Skeletal muscle satellite cell (primary cell): ENCODE measurements at regions not wholly inside any gene's neighbourhood (a gene's known extent, or its start where the extent isn't known, plus 50 kb on each side); places are given as distances from the start of the nearest gene placed in this dataset.

ENCODE experiments used
- H3K27me3 ChIP-seq: 2 replicates; pipeline ENCODE4 v1.7.0; 2013; ENCODE audit warnings: low read length; ENCODE audit not compliant: control insufficient read depth, insufficient read depth
- H3K36me3 ChIP-seq: 2 replicates; pipeline ENCODE4 v1.7.0; 2013; ENCODE audit warnings: mild to moderate bottlenecking, control low read depth, low read length; ENCODE audit not compliant: insufficient read depth
- H3K4me1 ChIP-seq: 2 replicates; pipeline ENCODE4 v1.7.0; 2013; ENCODE audit warnings: low read length; ENCODE audit not compliant: control insufficient read depth, insufficient read depth
- H3K4me2 ChIP-seq: 2 replicates; pipeline ENCODE4 v1.7.0; 2013; ENCODE audit warnings: mild to moderate bottlenecking, low read length
- H3K4me3 ChIP-seq: 2 replicates; pipeline ENCODE4 v1.7.0; 2013; ENCODE audit warnings: low read length
- H3K9ac ChIP-seq: 2 replicates; pipeline ENCODE4 v1.7.0; 2013; ENCODE audit warnings: mild to moderate bottlenecking, low read depth, low read length, moderate library complexity
- H3K9me3 ChIP-seq: replicated peaks from 2 replicates; pipeline ENCODE4 v1.7.0; 2013; ENCODE audit warnings: mild to moderate bottlenecking, control low read depth, low read length

DNA sequence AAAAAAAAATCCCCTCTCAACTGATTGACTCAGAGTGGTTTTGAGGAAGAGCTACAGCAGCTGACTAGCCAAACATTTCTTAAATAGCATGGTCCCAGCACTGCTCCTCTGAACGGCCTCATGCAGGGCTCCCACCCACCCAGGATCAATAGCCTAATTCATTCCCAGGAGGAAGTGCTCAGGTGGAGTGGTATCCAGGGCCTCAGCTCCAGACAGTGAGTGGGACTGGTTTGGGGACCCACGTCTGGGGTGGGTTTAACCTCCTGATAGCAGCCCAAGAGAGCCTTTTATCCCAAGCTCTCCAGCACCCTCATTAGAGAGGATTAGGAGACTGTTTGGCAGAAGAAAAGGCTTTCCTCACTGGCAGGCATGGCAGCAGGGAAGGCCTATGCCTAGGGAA is 68.5 kb upstream of the CDH5 start:
- Histone ChIP-seq H3K36me3 (no peaks in the 10 kb centered on the region), H3K4me2 (no peak overlapping the region), H3K9ac (no peak overlapping the region), H3K9me3 (no peaks in the 10 kb centered on the region), H3K4me1 (no peaks in the 10 kb centered on the region), H3K4me3 (no peak overlapping the region), H3K27me3 (peaks cover 57% of the 10 kb centered on the region)

DNA sequence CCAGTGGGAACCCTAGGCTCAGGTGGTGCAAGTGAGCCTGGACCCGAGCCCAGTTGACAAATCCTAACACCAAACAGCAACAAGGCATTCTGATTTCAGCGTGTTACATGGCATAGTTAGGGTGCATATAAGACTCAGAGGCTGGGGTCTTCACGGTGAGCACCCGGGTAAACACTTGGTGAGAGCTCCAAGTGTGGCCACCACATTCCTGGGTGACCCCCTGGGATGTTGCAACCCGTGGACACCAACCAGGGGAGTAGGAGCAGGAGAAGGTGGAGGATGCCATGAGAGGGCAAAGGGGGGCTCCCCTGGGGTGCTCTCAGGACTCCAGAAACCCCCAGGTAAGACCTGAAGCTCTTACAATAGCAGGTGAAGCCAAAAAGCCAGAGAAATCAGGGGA is 69.9 kb upstream of the CDH5 start:
- H3K4me1 ChIP-seq, result no peaks in the 10 kb centered on the region
- no peak overlapping the region for H3K9ac ChIP-seq
- H3K27me3 ChIP-seq, result peaks cover 53% of the 10 kb centered on the region
- no peaks in the 10 kb centered on the region for H3K9me3 ChIP-seq
- H3K4me3 ChIP-seq, result no peak overlapping the region
- no peak overlapping the region for H3K4me2 ChIP-seq
- no peaks in the 10 kb centered on the region for H3K36me3 ChIP-seq

DNA sequence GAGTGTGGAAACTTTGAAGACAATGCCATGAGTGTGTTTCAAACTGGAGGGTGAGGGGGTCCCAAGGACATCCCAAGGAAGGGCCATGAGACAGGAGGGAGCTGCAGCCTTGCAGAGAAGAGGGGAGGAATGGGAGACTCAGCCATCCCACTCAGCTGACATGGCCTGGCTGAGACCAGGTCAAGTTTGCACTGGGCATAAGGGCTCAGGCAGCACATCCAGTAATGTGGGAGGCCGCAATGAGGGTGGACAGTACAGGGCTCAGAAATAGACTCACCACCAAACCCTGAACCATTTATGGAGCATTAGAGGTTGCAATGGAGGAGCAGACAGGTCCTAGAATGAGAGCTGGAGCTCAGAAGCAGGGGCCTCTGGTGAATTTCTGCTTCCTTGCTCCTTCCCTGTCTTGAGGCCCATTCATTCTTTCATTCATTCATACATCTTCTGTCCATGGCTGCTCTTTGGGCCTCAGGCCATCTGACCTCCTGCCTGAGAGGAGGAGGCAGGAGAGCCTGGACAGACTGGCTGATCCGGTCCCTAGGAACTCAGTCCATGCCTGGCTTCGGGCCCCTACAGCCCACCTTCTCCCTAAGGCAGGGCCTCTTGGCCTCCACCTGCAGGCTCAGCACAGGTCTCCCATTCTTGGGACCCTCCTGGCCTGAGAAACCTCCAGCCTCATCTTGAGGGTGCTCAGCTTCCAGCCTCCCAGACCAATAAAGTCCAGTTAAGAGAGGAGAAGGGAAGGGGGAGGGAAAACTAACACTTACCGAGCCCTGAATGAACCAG is 70.5 kb upstream of the CDH5 start:
- H3K36me3 ChIP-seq, result no peaks in the 10 kb centered on the region
- no peak overlapping the region for H3K9ac ChIP-seq
- H3K27me3 ChIP-seq, result peaks cover 53% of the 10 kb centered on the region
- H3K9me3 ChIP-seq, result no peaks in the 10 kb centered on the region
- no peaks in the 10 kb centered on the region for H3K4me1 ChIP-seq
- no peak overlapping the region for H3K4me3 ChIP-seq
- H3K4me2 ChIP-seq, result no peak overlapping the region

DNA sequence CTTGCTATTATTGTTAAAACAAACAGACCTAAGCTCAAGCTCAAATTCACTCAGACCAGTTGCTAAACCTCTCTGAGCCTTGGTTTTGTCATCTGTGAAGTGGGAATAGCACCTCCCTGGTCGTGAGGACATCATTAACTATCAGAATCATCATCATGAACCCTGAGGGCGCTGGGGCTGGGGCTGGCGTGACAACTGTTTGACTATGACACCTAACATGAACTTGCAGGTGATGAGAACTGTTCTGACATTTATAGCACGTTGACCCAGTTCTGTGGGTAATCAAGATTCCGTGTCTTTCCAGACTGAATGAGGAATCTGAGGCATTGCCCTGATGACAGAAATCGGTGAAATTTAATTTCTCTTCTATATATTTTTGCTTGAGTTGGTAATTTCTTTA is 71.3 kb upstream of the CDH5 start:
- no peaks in the 10 kb centered on the region for H3K4me1 ChIP-seq
- H3K27me3 ChIP-seq, result peaks cover 49% of the 10 kb centered on the region
- no peak overlapping the region for H3K4me3 ChIP-seq
- H3K9ac ChIP-seq, result no peak overlapping the region
- H3K9me3 ChIP-seq, result no peaks in the 10 kb centered on the region
- no peaks in the 10 kb centered on the region for H3K36me3 ChIP-seq
- no peak overlapping the region for H3K4me2 ChIP-seq

DNA sequence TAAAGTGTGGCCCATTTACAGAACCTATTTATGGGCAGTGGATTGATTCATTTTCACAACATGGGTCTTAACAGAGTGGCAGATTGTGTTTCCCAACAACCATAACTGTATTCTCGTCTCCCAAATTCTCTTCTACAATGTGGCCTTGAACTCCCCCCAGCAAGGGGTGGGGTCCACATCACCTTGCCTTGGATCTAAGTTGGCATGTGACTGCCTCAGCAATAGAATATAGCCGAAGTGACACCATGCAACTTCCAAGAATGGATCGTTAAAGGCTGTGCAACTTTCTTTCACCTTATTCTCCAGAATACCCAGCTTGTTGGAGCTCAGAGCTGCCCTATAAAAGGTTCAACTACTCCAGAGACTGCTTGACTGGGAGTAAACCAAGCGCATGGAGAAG is 72.0 kb upstream of the CDH5 start:
- H3K9ac ChIP-seq, result no peak overlapping the region
- H3K36me3 ChIP-seq, result no peaks in the 10 kb centered on the region
- peaks cover 49% of the 10 kb centered on the region for H3K27me3 ChIP-seq
- no peaks in the 10 kb centered on the region for H3K9me3 ChIP-seq
- H3K4me2 ChIP-seq, result no peak overlapping the region
- H3K4me3 ChIP-seq, result no peak overlapping the region
- H3K4me1 ChIP-seq, result no peaks in the 10 kb centered on the region

DNA sequence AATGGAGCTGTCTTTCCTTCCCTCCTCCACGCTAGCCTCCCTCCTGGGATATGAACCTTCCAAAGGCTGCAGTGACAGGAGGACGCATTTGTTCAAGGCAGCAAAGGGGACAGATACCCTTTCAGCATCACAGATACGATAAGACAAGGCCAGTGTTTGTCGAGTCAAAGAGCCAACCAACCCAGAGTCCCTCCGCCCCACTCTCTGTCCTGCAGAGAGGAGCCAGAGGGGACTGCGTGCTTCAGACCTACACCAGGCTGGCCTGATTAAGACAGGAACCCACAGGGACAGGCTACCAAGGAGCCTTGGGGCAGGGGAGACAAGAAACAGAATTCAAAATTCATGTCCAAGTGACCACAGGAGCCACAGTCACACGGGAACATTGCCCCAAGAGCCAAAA is 72.6 kb upstream of the CDH5 start:
- Histone ChIP-seq H3K27me3 (peaks cover 49% of the 10 kb centered on the region), H3K4me2 (no peak overlapping the region), H3K4me3 (no peak overlapping the region), H3K9ac (no peak overlapping the region), H3K9me3 (no peaks in the 10 kb centered on the region), H3K36me3 (no peaks in the 10 kb centered on the region), H3K4me1 (no peaks in the 10 kb centered on the region)

DNA sequence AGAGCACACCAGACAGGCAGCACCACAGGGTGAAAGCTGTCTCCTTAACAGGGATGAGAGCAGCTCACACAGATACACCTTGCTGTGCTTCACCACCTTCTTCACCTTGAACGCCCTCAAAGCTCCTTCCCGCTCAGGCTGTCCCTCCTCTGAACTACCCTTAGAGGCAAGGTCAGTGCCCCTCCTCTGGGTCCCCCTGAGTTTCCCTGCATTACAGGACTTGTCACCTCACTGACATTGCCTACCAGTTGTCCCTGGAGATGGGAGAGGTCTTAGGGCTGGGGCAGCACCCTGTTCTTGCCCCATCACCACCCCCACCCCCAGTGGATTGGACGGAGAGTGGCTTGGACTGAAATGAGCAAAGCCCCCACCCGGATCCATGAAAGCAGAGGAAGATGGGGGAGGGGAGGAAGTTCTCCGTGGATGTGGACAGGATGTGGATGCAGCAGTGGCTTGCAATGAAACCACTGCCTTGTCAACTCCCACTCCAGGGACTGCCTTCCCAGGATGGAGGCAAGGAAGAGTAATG is 73.2 kb upstream of the CDH5 start:
- H3K4me2 ChIP-seq, result no peak overlapping the region
- H3K9me3 ChIP-seq, result no peaks in the 10 kb centered on the region
- no peaks in the 10 kb centered on the region for H3K36me3 ChIP-seq
- no peaks in the 10 kb centered on the region for H3K4me1 ChIP-seq
- no peak overlapping the region for H3K9ac ChIP-seq
- H3K27me3 ChIP-seq, result peaks cover 45% of the 10 kb centered on the region
- H3K4me3 ChIP-seq, result no peak overlapping the region

DNA sequence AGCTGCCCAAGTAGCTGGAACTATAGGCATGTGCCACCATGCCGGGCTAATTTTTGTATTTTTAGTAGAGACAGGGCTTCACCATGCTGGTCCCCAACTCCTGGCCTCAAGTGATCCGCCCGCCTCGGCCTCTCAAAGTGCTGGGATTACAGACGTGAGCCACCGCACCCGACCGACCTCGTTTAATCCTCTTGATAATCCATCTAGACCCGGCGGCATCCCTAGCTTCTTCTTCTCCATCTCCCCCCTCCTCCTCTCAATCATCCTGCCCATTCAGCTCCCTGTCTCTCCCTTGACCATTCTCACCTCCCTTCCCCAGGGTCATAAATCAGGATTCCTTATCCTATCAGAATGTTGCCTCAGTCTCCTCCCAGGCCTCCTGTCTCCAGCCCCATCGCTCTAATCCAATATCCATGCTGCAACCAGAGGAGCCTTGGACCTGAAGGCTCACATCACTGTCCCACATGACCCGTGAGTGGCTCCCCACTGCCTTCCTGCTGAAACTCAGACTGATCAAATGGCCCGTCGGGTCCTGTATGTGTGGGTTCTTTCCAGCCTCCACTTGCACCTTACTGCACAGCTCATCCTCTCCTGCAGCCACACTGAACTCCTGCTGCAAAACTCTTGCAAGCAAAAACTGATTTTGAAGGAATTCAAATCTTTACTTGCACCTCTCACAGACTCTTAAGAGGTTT is 74.1 kb upstream of the CDH5 start:
- Histone ChIP-seq H3K9ac (no peak overlapping the region), H3K4me3 (no peak overlapping the region), H3K4me2 (no peak overlapping the region), H3K4me1 (no peaks in the 10 kb centered on the region), H3K27me3 (peaks cover 37% of the 10 kb centered on the region), H3K9me3 (no peaks in the 10 kb centered on the region), H3K36me3 (no peaks in the 10 kb centered on the region)

DNA sequence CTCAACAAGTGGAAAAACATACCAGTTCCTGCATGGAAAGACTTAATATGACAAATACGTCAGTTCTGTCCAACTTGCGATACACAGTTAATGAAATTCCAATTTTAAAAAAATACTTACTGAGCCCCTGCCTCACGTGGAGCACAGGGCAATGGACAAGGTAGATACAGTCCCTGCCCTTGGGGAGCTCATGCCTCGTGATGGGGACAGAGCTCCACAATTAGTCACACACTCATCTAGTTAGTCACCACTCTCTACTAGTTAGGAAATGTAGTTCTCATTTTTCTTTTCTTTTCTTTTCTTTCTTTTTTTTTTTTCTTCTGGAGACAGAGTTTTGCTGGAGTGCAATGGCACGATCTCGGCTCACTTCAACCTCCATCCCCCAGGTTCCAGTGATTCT is 74.7 kb upstream of the CDH5 start:
- Histone ChIP-seq H3K4me3 (no peak overlapping the region), H3K27me3 (peaks cover 37% of the 10 kb centered on the region), H3K4me2 (no peak overlapping the region), H3K9ac (no peak overlapping the region), H3K9me3 (no peaks in the 10 kb centered on the region), H3K36me3 (no peaks in the 10 kb centered on the region), H3K4me1 (no peaks in the 10 kb centered on the region)

DNA sequence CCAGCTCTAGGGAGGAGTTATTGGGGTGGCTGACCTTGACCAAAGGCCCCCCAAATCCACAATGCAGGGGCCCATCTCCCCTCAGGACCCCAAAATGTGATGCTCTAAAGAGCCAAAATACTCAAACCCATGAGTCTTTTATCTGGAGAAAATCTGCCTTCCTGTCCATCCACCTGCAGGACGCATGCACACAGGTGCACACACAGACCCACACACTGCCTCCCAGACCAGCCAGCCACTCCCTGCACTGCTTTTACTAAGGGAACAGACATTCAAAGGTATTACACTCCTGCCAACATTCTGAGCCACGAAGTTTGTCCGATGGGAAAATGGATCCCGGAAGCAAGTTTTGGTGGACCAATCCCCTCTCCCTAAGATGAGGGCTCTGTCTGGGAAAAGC is 76.1 kb upstream of the CDH5 start:
- peaks cover 24% of the 10 kb centered on the region for H3K27me3 ChIP-seq
- H3K4me1 ChIP-seq, result no peaks in the 10 kb centered on the region
- H3K36me3 ChIP-seq, result no peaks in the 10 kb centered on the region
- no peak overlapping the region for H3K9ac ChIP-seq
- no peaks in the 10 kb centered on the region for H3K9me3 ChIP-seq
- no peak overlapping the region for H3K4me3 ChIP-seq
- no peak overlapping the region for H3K4me2 ChIP-seq

DNA sequence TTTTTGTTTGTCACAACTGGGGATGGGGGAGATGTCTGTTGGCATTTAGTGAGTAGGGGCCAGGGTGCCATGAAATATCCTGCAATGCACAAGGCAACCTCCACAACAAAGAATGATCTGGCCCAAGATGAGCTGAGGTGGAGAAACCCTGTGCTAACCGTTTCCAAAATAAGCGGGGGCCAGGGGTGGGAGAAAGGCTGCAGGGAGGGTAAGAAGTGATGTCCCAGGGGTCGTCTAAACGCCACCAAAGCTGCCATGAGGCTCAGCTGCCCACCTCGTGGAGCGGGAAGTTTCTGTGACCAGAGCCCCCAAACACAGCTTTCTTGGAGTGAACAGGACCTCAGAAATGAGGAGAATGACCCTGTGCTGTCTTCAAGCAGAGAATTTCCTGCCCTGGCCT is 76.5 kb upstream of the CDH5 start:
- Histone ChIP-seq H3K9me3 (no peaks in the 10 kb centered on the region), H3K27me3 (peaks cover 22% of the 10 kb centered on the region), H3K36me3 (no peaks in the 10 kb centered on the region), H3K9ac (no peak overlapping the region), H3K4me2 (no peak overlapping the region), H3K4me1 (no peaks in the 10 kb centered on the region), H3K4me3 (no peak overlapping the region)
